ENCODE measurements at regions not wholly inside any gene's neighbourhood (a gene's known extent, or its start where the extent isn't known, plus 50 kb on each side); places are given as distances from the start of the nearest gene placed in this dataset.

DNA sequence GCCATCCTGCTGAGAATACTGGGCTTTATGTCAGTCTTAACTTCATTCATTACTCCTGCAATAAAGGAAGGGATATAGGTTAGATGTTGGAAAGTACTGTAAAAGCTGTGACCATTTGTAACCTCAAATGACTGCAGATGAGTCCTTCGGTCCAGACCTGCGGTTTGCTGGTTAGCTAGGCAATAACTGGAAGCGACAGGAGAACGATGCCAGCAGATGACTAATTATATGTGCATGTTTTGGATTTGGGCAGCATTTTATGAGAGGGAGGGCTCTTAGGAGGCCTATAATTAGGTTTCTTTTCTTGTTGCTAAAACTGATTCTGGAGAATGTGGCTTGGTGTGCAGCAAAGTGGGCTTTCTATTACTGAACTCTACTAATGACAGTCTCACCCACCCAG, 205.6 kb downstream of the TMEM182 start:
- DNase-seq (ENCODE audit: low spot score), result no peak

DNA sequence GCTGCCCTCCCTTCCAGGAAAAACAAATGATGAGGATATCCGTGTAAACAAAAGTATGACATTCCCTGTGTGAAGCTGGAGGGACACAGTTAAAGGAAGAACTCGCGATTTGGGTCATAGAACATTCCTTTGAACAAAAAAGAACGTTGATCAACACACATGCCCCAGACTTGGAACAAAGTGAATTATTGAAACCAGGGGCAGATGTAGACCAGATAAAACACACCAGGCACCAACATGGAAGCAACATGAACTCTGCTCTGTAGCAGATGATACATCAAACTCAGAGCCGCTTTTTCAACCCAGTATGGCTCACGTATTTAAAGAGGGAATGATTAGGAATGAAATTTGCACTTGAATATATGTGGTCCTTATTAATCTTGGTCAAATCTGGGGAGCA, 206.5 kb downstream of the TMEM182 start:
- DNase-seq (ENCODE audit: low spot score), result no peak

DNA sequence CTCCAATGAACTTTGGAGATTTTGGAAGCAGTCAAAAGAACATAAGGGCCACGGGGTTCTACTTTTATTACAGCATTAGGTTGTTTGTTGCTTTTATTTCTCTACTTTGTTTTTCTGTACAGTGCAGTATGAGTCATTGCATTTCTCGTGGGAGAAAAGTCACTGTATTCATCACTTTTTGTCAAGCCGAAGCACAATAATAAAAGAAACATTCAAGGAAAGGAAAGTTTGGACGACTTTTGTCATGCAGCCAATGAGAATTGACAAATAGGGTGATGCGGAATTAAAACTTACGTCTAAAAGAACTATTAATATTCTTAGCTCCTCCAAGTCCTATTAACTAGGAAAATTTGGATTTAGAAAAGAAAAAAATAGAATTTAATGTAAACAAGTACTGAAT, 209.9 kb downstream of the TMEM182 start:
- no peak for DNase-seq (ENCODE audit: low spot score)

DNA sequence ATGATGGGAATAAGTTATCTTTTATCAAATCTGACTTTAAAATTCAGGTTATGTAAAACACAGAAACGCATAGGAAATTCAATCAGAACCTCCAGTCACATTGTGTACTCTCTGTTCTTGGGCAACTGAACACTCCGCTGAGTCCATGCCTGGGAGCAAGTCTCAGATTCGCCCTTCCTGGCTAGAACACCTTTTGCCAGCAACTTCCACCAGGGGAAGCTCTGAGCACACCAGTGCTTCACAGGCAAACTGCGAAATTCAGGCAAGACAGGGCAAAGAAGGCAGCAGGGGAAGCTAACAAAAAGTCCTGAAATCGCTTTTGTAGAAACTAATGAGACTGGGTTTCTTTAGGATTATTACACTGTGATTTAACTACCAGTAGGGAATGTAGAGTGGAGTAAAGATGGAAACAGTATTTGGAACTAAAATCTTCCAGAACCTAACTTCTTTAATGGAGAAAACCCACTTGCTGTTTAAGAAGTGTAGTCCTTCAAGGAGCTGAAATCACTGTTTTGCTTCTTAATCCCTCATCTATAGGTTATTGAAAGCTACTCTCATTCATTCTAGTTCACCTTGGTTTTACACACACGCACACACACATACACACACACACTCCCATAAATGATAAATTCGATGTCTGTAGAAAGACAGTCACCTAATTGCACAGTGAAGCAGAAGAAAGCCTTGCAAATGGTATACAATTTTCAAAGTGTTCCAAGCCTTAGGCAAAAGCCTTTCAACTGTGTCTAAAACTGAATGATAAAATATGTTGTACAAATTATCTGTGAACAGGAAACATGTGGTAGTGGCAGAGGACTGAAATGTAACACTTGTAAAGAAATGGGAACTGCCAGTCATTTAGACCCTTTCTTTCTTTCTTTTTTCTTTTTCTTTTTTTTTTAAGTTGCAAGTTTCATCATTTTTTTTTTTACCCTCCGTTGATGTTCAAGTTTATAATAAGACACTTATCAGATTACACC, 214.5 kb downstream of the TMEM182 start:
- no peak for DNase-seq (ENCODE audit: low spot score)

DNA sequence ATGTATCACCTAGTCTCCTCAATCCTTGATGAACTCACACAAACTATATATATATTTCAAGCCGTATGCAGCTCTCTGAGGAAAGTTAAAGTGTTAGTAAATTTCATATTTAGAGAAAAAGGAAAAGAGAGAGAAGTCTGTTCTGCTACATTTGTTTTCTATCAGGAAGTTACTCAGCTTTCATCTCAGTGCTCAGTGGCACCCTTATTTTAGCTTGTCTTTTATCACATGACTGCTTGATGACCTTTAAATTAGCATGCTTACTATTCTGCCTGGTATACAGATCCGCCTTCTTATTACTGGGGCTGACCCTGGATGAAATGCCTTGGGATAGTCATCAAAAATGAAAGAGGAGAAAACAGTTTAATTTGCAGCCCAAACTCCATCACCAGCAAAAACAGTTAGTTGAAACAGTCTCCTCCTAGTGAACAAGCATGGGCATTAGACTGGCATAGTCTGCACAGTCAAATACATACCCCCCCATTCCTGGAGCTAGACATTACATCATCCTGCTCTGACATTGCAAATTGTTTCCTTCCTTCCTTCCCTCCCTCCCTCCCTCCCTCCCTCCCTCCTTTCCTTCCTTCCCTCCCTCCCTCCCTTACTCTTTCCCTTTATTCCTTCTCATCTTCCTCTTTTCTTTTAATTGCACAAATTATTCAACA, 215.7 kb downstream of the TMEM182 start:
- DNase-seq (ENCODE audit: low spot score), result no peak

DNA sequence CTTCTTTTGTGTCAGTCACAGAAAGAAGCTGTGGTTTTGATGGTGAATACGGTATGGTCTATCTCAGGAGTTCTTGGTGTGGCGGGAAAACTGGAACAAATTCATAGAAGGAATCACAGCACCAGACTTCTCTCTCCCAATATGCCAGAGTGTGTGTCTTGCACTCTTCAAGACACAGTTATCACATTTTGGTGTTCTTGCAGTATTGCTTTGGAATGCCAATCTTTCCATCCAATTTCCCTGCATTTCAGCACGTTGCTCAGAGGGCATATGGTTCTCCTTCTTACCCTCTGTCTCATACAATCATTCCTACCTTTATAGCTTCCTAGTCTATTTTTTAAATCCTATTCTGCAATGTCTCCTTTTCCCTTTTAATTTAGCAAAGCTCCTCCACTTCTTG, 216.3 kb downstream of the TMEM182 start:
- DNase-seq (ENCODE audit: low spot score), result no peak

DNA sequence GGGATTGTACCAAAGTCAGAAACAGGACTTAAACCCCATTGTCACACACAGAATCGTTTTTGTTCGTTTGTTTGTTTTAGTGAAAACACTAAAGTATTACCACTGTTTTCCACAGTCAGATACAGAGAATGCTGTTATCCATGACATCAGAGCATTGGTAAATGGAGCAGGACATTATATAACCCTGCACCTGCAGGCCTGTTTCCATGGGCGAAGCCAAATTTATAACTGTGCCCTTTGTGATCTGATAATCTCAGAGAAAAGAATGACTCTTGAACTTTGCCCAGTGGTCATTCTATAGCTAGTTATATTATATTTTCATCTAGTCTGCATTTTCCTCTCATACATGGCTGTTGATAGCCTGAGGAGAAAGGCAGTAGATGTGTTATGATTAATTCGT, 217.6 kb downstream of the TMEM182 start:
- DNase-seq (ENCODE audit: low spot score), result no peak

DNA sequence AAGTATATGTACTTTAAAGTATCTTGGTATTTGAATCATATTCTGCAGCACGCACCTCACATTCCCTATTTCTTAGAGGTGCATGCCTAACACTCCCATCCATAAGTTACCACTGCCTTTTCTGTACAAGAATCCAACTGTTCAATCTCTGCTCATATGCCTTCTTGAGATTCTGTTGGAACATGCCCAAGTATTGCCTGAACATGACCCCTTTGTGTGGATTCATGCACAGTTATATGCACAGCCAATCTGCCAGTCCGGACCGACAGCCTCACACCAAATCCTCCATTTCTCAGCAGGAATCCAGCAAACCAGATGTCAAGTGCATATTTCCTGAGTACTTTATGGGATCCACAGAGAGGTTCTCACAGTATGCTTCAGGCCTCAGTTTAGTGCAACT, 222.0 kb downstream of the TMEM182 start:
- DNase-seq (ENCODE audit: low spot score), result no peak

DNA sequence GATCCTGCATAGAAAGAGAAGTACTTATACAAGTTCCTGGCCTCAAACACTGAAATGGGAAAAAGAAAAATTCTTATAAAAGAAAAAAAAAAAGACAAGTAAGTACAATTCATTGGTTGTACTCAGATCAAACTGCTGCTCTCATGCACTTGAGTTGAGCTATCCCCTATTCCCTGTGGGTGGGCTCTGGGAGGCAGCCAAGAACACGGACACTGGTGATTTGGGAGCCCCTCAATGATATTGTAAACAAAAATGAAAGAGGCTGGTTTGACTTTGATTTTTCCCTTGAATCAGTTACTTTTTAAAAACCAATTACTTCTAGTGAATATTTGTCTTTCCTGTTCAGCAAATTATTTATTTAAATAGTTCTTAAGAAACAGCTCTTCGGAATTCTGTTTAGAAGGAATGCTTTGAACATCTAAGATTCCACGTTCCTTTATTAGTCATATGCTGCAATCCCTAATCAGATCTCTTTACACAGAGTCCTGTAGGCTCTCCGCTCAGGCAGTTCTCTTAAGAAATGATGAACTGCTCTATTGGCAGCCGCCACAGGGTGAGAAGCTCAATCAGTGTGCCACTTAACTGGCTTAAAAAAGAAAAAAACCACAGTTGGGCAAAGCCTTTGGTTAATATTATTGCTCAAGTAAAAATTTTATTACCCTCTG, 225.1 kb downstream of the TMEM182 start:
- no peak for DNase-seq (ENCODE audit: low spot score)

DNA sequence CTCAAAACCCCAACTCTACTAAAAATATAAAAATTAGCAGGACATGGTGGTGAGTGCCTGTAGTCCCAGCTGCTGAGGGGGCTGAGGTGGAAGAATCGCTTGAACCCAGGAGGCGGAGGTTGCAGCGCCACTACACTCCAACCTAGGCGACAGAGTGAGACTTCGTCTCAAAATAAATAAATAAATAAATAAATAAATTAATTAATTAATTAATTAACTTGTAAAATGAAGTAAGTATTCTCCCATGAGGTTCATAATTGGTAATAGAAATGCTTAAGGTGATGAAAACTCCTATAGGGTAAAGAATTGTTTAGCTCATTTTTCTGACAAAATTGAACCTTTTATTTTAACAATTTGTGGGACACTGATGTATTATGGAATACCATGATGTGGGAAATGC, 230.8 kb downstream of the TMEM182 start:
- no peak for DNase-seq (ENCODE audit: low spot score)

DNA sequence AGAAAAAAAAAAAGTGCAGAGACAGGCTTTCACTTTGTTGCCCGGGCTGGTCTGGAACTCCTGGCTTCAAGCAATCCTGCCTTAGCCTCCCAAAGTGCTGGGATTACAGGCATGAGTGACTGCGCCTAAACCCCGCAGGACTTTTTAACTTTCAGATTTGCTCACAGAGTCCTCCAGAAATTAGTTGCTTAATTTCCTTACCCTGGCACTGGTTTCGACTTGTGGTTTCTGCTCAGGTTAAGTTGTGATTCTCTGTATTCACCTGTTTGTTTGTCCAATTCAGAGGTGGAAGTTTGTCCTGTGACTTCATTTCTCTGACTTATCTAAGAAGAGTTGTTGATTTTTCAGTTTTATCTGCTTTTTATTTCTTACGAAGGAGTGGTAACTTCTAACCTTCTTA, 238.1 kb downstream of the TMEM182 start:
- no peak for DNase-seq (ENCODE audit: low spot score)

DNA sequence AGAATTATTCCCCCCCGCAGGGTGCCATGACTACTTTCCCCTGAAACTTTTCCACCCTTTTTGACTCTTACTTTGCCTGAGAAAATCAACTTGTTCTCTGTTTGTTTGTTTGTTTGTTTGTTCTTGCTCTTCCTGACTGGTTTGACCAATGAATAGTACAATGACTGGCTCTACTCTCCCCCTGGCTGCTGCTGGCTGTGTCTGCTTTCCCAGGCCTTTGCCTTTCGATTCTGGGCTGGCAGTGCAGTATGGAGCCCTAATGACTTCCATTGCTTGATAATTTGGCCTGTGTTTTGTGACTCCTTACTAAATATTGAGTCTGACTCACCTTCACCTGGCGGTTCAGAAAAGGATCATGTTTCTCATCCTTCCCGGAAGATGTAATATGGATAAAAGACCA, 241.1 kb downstream of the TMEM182 start:
- no peak for DNase-seq (ENCODE audit: low spot score)

DNA sequence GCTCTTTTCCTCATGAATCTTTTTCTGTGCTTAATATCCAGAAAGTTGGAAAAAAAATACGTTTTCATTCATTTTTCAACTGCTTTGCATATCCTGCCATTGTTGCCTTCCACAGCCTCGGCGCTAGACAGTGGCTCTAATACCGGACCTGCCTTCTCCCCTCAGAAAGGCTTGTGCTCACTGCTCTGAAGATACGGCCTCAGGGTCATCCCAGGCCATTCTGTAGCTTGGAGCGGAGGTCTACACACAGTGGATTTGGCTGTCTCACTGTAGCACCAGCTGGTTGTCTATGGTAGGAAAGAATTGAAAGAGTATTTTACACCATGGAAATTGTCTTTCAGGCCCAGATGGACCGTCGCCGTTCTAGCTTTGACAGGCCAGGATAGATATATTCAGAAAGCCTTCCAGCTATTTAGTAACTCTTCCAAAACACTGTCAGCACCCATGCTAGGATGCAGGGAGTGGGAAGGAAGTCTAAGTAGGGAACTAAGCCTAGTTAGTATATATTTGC, 242.0 kb downstream of the TMEM182 start:
- DNase-seq (ENCODE audit: low spot score), result no peak

DNA sequence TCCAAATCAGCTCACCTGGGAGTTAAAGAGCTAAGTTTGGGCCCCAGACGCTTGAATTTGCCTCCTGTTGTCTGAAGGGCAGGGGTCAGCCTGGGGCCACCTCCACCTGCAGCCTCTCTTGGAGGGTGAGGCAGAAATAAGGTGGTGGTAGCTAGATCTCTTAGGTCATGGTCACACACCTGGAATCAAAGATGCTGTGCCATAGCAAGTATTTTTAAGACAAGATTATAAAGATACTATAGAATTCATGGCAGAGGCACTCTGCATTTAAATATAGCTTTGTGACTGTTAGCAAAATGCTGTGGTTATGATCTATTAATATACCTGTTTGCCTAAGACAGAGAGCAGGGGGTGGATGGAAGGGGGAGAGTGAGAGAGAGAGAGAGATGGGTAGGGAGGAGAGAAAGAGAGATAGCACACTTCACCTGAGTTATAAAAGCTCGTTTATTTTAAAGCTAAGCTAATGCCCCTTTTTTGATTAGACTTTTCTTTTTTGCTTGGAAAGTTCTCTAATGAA, 242.7 kb downstream of the TMEM182 start:
- no peak for DNase-seq (ENCODE audit: low spot score)

DNA sequence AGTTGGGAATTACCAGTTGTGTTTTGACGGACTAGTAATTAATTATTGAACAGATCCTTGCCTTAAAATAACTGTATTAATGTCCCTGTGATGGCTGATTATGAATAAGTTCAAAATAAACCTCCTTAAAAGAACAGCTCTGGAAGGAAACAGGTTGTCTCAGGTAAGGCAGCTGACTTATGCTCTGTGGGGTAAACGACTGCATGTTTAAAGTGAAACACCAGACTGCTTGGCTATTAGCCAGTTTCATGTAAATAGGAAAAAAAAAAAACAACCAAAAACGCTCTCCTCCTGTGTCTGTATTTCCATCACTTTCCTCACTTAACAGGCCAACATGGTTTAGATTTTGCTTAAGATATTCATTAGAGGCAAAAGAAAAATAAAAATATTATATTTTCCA, 243.6 kb downstream of the TMEM182 start:
- DNase-seq (ENCODE audit: low spot score), result no peak

DNA sequence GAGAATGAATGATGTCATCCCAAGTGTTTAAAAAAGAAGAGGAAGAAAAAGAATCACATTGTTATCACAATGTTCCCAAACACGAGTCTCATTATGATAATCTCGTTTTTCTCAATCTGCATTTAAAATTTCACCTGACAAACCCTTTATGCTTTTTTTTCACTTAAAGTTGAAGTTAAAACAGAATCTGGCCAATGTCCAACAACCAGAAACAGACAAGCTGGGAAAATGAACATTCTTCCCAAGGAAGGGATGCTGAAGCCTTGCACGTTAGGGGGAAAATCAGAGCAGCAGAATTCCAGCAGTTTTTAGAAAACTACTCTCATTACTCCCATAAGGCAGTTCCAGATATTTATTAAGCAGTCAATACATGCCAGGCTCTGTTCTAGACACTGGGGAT, 245.3 kb downstream of the TMEM182 start:
- no peak for DNase-seq (ENCODE audit: low spot score)

DNA sequence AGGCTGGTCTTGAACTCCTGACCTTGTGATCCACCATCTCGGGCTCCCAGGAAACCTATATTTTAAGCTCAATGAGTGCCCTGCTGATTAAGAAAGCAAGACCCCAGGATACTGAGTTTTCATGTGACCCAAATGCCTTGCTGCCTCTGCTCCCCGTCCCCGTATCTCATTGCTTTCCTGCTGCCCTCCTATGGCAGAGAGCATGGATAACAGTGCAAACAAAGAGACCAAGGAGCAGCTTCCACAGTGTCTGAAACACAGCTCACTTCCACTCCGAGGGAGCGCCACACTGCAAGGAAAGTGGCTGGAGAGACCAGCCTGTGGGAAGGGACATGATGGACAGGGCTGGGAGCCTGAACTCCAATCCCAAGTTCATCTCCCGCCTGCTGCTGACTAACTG, 246.8 kb downstream of the TMEM182 start:
- no peak for DNase-seq (ENCODE audit: low spot score)

DNA sequence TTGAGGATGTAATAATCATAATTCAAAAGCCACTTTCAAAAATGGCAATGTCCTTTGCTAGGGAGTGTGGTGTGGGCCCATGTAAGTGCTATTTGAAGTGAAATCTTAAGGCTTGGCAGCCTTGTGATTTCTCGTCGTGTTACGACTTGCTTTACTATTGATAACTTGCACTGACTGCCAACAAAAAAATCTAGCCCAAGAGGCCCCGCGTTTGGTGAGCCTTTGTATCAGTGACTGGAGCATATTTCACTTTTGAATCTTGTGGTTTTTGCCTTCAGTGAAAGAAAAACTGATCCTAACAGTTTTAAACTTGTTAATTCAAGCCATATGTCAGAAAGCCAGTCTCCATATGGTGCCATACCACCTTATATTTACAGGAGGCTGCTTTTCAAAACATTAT, 248.0 kb downstream of the TMEM182 start:
- DNase-seq (ENCODE audit: low spot score), result no peak

DNA sequence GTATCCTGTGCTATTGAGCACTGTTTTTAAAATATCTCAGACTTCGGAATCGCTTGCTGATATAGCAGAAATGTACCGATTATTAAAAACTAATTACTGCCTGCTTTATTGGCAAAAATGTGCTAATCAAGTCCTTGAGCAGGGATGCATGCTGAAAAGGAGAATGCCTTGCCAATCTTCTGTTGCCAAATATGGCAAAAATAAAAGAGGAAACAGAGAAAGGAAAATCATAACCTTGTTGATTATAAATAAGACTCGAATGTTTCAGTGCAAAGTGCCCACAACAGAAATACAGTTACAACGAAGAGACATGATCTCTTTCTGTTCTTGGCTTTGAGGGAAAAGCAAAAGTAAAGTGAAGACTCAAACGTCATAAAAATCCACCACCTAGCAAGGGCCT, 248.5 kb downstream of the TMEM182 start:
- no peak for DNase-seq (ENCODE audit: low spot score)

DNA sequence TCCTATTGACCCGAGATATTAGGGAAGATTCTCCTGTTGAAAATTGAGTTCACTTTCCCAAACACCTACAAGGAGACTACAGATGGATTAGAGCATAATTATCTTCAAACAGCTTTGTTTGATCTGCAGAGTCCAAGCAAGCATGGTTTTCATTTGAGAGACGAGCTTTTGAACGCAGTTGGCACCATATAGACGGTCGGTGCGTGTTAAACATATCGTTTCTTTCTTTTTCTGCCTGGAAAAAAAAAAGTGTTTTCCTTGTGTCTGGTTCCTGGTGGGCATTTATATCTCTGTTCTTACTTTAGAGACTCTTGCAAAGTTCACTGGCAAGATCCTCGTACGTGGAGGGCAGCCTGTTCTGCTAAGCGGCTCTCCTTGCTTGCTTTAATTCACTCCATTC, 248.9 kb downstream of the TMEM182 start:
- DNase-seq (ENCODE audit: low spot score), result no peak

DNA sequence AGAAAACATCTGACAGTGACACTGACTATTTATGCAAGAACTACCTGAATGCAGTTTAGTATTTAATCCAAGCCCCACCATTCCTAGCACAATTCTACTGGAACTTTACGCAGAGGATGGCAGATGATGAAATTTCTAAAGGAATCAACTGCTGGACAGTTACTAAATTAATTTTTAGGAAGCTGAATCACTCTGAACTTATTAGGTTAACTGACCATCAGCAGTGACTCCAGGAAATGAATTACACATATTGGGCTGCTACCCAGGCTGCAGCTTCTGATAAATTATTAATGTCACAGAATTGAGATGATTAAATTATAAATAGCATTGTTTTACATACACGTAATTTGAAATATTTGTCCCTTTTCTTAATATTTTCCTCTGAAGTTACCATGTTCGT, 250.8 kb downstream of the TMEM182 start:
- no peak for DNase-seq (ENCODE audit: low spot score)

DNA sequence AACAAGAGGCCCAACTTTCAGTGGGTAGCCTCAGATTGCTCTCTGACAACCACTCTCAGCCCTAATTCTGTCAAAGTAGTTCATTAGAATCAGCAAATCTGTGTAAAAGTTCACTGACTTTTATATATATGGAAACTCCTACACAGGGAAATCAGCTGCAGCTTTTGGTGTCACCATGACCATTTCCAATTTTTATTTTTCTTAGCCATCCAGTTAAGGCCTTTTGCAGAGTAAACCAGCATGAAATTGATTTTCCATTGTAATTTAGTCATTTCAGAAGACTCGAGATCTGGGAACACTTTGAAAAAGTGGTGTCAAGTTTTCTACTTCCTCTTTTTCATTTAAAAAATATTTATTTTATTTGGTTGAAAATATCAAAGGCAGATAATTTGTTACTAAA, 263.2 kb downstream of the TMEM182 start:
- no peak for DNase-seq (ENCODE audit: low spot score)

DNA sequence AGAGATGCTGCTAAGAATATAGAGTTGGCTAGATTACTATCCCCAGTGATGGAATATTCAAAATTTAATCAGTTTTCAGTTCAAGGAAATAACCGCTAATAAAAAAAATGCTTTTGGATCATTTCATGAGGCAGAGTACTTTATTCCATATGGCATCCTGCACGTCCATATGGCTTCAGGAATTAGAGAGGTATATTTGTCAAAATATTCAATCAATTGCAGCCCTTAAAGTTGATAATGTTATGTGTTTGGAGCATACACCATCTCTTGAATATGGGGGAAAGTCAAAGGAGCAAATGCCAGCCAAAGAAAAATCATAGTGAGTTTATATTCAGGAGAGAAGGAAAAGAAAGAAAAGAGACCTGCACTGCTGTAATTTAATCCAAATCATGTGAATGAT, 266.4 kb downstream of the TMEM182 start:
- no peak for DNase-seq (ENCODE audit: low spot score)
